ENCODE measurements at regions not wholly inside any gene's neighbourhood (a gene's known extent, or its start where the extent isn't known, plus 50 kb on each side); places are given as distances from the start of the nearest gene placed in this dataset.

GRCh38 chr6:120129228-120129627, 779.7 kb upstream of the MAN1A1 start:
- TF ChIP-seq, protein P1, sequence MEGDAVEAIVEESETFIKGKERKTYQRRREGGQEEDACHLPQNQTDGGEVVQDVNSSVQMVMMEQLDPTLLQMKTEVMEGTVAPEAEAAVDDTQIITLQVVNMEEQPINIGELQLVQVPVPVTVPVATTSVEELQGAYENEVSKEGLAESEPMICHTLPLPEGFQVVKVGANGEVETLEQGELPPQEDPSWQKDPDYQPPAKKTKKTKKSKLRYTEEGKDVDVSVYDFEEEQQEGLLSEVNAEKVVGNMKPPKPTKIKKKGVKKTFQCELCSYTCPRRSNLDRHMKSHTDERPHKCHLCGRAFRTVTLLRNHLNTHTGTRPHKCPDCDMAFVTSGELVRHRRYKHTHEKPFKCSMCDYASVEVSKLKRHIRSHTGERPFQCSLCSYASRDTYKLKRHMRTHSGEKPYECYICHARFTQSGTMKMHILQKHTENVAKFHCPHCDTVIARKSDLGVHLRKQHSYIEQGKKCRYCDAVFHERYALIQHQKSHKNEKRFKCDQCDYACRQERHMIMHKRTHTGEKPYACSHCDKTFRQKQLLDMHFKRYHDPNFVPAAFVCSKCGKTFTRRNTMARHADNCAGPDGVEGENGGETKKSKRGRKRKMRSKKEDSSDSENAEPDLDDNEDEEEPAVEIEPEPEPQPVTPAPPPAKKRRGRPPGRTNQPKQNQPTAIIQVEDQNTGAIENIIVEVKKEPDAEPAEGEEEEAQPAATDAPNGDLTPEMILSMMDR (IDR thresholded peaks at IDR 0.05) = no peak
- TF ChIP-seq ZNF232 (CRISPR knock-in tag; IDR thresholded peaks at IDR 0.05) = no peak
